ENCODE measurements at regions not wholly inside any gene's neighbourhood (a gene's known extent, or its start where the extent isn't known, plus 50 kb on each side); places are given as distances from the start of the nearest gene placed in this dataset.
"Not testable (repeated sequence)": the region's sequence is repeated elsewhere in the genome, so short reads cannot be mapped to it uniquely, and the experiment has no call there.

DNA sequence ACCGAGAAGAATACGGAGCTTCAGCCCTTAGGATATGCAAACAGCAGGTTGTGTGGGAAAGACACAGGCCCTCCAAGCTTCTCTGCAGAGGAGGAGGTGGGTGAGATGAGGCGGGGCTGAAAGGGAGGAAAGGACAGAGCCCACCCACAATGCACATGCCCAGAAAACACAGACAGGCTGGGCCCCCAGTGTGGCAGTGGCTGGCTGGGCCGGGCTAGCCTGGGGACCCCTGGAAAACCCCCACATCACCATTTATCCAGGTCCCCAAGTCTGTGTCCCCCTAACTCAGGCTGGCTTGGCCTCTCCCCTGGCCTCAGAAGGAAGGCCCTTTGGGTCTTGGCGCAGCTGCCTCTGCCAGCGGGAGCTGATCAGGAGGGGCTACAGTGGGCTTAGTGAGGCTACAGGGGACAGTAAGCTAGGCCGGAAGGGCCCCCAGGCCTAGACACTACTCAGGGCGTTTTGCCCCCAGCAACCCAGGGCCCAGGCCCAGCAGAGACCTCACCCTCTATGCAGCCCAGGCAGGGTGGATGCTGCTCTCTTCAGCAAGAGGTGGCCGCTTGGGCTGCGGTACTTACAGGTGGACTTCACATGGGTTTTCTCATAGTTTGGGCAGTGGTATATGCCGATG is 119.5 kb downstream of the TUBA3C start:
- no peak for DNase-seq

DNA sequence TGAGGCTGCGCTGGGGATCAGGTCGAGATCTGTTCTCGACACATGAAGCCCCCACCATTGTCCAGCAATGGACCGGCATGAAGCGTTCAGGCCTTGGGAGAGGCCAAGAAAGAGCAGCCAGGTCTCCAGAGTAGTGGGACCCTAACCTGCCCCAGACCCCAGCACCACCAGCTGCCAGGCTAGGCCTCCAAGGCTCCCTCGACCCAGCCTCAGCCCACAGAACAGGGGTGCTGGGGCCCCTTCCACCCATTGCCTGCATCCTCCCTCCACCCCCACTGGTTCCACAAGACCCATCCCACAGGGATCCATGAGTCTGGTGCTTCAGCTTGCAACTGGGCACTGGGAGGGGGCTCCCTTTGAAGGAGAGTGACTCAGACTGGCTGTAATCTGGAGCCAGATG is 120.3 kb downstream of the TUBA3C start:
- no peak for DNase-seq

DNA sequence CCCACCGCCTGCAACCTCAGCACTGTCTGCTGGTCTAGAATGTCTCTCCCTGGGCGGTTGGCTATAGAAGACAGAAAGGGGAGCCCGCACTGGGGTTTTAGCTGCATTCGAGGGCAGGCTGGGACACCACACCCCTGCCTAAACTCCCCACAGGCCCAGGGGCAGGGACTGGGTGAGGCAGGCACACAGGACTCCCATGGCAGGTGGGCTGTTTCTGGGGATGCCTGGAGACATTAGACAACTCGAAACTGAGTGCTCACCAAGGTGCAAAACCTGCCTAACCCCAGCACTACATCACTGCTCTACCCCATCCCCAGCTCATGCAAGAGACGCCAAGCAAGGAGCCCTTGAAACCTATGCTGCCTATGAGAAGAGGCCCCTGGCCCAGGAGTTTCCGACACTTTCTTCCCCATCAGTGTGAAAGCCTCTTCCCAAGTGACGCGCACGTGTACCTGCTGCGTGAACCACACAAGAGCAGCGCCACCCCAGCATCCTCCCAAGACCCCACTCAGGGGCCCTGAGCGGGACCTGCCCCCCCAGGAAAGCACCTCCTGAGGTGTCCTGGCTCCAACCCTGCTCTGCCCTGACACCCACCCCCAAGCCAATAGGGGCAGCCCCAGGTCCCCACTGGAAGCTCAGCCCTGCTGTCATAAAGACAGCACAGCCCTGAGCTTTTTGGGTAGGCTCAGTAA is 121.2 kb downstream of the TUBA3C start:
- no peak for DNase-seq

DNA sequence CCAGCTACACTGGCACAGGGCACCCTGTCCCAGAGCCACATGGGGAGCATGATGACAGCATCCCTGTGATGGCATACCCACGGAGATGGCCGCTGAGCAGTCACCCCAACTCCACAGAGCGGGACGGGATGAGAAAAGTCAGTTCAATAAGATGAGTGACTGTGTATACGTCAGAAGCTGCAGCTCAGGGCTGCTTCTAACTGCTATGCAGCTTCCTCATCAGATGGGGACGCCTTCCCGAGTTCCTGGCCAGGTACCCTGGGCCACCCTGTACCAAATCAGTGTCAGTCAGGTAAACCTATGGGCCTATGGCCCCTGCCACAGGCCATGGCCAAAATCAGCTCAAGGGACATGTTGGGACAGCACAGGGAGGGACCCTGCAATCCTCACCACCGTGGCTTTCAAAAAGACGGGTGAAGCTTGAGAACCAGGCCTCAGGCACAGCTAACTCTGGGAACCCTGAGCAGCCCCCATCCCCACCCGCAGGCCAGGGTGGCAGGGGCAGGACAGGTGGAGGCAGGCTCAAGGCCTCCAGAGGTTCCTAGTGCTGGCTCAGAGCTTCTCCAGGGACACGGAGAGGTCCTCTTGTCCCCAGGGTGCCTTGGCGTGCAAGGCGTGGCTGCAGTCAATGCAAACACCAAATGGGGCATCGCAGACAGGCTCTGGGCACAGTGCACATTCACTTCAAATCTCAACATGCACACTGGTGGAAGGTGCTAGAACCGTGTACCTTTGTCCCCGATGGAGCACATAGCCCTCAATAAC is 122.4 kb downstream of the TUBA3C start:
- DNase-seq: no peak

DNA sequence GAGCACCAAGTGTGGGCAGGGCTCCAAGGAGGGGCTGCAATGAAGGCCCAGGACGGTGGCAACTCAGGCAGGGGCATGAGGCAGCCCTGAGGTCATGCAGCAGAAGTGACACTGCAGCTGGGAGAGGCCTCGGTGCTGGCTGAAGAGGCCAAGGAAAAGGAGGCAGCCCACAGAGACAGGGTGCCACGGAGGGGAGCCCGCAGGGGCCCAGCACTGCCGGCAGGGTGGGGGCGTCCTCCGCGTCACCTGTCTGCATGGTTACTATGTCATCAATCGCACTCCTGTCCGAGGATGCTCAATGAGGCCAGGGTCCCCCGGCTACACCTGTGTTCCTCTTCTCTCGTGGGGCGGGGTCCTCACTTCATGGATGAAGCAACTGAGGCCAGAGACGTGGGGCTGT is 123.1 kb downstream of the TUBA3C start:
- no peak for DNase-seq

DNA sequence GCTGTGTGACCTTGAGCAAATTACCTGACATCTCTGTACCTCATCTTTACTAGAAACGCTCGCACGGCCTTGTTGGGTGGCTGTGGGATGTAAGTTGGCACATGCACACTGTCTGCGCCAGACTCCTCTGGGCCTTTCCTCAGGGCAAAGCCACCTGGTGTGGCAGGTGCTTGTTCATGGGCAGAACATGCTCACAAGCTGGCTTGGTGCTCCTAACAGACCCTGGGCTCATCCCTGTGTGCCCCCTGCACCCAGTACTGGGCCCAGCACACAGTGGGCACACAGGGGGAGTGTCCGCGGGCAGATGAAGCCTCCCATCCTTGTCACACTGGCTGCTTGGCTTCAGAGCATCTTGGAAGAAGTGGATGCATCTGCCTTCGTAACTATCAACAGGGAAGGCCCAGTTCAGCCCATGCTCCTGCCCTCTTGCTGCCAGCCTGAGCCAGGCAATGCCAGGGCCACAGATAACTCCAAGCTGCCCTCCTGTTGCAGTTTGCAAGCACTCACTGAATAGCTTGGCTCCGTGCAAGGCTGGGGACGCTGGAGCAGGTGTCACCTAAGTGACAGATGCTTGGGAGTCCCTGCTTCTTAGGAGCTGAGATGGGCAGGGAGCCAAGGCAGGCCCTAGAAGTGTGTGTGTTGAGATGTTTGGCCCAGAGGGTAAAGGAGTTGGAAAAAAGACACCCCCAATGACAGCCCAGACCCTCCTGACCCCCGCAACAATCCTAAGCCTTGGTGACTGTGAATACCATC is 123.9 kb downstream of the TUBA3C start:
- no peak for DNase-seq

DNA sequence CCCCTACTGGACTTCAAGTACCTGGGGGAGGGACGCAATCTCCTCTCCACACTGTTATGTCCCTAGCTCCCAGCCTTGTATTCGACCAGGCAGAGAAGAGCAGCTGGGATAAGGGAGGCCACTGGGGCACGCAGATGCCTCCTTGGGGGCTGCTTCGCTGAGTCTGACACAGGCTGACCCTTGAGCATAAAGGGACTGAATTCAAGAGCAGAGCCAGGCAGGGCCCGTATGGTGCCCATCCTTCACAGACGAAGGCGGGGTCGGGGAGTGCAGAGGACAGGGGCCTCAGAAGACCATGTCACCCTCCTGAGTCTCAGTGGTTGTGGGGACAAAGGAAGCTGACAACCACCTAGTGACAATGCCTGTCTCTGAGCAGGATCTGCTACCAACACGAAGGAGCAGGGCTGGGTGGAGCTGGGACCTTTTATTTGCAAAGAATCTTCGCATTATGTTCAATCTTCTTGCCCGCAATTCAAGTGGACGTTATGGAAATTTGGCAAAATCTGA is 124.6 kb downstream of the TUBA3C start:
- no peak for DNase-seq

DNA sequence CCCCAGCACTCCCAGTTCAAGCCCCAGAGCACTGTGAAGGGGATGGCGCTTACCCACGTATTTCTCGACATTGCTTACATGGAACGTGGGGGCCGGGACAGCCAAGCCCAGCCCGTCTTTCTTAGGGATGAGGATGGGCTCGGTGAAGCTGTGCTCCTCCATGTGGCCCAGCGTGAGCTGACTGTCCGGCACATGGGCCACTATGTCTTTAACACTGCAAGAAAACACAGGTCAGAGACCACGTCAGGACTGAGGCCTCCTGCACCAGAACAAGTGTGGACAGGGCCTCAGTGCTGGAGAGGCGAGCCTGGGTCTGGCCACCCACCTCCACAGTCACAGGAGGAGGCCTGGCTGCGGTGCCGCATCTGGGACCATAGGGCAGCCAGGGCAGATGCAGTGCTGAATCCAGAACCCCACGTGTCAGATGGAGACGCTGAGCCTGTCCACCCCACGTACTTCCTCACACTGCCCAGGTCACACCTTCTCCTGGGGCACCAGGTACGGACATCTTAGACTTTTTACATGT is 125.2 kb downstream of the TUBA3C start:
- no peak for DNase-seq

DNA sequence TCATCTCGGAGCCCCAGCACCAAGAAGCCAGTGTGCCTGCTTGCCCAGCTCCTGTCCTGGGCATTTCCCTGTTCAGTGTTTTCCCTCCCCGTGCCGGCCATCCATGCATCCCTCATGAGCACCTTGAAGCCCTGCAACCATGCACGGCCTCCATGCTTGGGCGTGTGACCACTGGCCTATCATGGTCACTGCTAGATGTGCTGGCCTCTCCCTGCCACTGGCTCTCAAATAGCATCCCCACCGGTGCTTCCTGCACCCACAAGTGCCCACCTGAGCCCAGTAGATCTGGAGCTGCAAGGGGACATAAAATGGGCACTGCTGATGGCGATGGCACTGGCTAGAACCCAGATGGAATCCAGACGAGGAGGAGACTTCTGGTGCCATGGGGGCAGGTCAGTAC is 126.0 kb downstream of the TUBA3C start:
- no peak for DNase-seq

DNA sequence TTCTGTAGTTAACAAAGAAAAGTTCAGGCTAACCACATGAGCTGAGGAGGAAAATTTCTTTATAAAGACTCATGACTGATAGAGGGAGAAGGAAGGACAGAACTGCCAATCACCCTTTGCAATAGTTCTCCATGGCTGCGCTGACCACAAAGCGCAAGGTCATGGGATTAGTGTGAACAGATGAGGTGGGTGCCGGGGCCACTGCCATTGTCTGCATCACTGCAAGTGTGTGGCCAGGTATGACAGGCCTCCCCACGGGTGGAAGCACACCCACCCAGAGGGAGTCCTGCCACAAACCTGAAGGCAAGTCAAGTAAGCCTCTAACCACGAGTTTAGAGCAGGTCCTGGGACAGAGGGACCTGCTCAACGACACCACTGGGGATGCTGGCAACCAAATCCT is 128.1 kb downstream of the TUBA3C start:
- DNase-seq: no peak

DNA sequence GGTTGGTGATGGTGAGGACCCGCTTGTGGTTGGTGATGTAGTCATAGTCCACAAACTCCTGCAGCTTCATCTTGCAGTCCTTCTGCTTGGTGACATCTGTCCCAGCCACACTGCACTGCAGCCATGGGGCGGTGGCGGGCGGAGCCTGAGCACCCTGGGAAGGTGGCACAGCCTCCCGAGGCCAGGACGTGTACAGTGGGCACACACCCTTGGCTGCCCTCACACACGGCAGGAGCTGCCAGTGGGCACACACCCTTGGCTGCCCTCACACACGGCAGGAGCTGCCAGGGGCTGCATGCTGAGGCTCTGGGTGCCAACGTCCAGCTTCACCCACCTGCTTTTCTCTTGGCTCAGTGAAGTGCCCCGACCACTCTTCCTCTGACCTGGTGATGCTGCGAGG is 128.7 kb downstream of the TUBA3C start:
- DNase-seq: no peak

DNA sequence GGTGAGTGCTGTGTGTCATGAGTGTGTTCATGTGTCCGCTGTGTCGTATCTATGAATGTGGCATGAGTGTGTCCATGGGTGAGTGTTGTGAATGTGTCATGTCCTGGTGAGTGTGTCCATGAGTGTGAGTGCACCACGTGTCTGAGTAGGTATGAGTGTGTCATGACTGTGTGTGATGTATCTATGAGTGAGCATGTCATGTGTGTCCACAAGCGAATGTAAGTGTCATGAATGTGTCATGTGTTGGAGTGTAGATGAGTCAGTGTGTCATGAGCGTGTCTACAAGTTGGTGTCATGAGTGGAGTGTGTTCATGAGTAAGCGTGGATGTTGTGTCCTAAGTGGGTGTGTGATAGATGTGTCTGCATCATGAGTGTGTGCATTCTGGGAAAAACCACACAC is 129.4 kb downstream of the TUBA3C start:
- no peak for DNase-seq

DNA sequence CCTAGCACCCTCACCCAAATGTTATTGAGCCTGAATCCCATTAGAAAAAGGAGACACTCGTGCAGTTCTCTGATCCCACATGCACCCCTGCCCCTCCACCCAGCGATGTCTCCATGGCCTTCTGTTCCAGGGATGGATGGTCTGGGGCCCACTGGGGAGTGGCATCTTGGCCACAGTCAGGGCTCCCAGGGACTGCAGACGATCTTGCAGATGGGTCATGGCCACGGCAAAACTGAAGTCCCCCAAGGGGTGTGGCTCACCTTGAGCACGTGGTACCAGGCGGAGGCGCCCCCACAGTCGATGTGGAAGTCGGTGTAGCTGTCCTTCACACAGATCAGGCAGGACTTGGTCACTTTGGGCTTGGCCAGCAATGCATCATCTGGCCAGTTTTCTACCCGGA is 130.7 kb downstream of the TUBA3C start:
- no peak for DNase-seq

DNA sequence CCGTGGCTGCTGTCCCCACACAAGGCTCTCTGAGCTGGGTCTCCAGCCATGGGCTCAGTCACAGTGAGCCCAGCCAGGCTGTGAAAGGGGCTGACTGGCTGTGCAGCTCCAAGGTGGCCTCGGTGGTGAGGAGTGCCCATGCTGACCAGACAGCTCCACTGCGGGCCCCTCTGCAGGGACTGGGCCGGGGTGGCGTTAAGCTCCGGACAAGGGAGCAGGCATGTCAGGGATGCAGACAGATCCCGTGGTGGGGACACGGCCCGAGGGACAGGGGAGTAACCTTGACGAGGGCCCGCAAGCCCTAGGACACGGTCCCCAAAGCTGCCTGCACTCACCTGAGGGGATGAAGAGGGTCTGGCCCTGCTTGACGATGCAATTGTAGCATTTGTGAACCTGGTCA is 132.0 kb downstream of the TUBA3C start:
- not testable (repeated sequence) for DNase-seq

DNA sequence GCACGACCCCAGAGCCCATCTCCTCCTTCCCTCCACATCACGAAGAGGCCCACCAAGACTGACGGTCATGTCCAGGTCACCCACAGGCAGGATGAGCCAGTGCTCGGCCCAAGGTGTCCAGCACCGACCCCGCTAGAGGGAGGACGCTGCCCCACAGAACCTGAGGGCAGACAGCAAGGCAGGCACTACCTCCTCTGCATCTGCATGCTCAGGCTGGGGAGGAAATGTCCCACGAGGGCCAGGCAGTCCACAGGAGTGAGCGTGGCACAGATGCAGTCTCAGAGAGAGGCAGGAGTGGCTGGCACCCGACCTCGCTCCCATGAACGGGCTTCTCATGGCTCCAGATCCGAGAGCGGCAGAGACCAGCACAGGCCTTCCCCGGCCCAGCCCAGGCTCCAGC is 133.2 kb downstream of the TUBA3C start:
- DNase-seq: no peak

DNA sequence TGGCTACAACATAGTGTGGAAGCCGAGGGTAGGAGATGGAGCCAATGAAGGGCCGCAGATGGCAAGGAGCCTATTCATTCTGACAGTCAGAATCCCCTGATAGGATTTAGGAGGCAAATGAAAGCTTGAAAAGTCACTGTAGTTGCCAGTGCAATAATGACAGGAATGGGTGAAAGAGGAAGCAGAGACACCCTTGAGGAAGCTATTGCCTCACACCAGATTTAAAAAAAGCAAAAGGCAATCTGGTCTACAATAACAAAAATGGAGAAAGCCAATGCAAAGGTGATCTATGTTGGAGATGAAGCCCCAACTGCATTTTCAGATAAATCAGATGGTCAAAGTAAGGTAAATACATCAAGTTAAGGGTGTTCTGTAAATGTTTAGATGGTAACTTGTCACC is 158.5 kb downstream of the TUBA3C start:
- DNase-seq: no peak

DNA sequence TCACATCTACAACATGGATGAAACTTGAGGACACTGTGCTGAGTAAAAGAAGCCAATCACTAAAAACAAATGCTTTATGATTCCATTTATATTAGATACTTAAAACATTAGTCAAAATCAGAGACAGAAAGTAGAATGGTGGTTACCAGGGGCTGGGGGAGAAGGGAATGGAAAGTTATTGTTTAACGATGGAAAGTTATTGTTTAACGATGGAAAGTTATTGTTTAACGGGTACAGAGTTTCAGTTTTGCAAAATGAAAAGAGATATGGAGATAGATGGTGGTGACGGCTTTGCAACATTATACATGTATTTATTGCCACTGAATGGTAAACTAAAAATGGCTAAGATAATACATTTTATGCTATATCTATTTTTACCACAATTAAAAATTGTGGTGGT is 160.6 kb downstream of the TUBA3C start:
- no peak for DNase-seq

DNA sequence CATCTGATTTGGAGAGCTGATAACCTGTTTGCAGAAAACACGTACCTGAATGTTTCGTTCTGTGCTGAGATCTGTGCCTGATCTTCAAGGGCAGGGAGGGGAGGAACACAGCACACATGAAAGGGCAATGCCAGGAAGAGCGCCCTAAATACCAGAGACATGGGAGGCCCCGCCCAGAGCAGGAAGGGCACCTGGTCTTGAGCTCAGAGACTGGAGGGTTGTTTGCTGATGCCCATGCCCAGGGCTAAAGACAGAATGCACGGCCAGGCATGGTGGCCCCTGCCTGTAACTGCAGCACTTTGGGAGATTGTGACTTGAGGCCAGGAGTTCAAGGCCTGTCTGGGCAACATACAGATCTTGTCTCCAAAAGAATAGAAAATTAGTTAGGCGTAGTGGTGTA is 183.2 kb downstream of the TUBA3C start:
- no peak for DNase-seq

DNA sequence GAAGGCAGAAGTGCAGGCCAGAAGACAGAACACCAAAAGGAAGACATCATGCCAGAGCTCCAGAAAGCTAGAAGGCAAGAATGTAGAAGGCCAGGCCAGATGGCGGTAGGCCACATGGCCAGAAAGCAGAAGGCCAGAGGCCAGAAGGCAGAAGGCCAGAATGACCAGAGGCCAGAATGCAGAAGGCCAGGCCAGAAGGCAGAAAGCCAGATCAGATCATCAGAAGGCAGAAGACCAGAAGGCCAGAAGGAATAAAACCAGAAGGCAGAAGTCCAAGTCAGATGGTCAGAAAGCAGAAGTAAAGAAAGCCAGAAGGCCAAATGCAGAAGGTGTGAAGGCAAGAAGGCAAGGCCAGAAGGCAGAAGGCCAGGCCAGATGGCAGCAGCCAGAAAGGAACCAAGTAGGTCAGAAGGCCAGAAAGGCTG is 185.0 kb downstream of the TUBA3C start:
- no peak for DNase-seq

DNA sequence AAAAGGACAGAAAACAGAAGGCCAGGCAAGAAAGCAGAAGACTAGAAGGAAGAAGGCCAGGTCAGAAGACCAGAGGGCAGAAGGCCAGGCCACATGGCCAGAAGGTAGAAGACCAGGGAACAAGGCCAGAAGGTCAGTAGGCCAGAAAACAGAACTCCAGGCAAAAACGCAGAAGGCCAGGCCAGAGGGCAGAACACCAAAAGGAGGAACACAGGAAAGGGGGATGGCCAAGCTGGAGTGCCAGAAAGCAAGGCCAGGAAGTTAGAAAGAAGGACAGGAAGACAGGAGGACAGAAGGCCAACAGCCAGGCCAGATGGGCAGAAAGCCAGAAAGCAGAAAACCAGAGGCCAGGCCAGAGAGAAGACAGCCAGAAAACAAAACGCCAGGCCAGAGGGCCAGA is 185.4 kb downstream of the TUBA3C start:
- no peak for DNase-seq

DNA sequence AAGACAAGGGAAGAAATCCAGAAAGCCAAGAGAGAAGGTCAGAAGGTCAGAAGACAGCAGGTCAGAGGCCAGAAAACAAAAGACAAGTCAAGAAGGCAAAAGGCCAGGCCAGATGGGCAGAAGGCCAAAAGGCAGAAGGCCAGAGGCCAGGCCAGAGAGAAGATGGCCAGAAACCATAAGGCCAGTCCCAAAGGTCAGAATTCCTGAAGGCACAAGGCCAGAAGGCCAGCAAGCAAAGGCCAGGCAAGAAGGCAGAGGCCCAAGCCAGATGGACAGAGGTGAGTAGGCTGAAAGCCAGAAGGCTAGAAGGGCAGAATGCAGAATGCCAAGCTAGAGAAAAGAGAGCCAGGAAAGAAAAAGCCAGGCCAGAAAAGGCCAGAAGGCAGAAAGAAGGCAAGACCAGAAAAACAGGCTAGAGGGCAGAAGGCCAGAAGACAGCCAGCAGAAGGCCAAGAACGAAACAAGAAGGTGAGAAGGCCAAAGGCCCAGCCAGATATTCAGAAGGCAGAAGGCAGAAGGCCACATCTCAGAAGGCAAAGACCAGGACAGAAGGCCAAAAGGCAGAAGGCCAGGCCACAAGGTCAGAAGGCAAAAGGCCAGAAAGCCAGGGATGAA is 186.3 kb downstream of the TUBA3C start:
- no peak for DNase-seq

DNA sequence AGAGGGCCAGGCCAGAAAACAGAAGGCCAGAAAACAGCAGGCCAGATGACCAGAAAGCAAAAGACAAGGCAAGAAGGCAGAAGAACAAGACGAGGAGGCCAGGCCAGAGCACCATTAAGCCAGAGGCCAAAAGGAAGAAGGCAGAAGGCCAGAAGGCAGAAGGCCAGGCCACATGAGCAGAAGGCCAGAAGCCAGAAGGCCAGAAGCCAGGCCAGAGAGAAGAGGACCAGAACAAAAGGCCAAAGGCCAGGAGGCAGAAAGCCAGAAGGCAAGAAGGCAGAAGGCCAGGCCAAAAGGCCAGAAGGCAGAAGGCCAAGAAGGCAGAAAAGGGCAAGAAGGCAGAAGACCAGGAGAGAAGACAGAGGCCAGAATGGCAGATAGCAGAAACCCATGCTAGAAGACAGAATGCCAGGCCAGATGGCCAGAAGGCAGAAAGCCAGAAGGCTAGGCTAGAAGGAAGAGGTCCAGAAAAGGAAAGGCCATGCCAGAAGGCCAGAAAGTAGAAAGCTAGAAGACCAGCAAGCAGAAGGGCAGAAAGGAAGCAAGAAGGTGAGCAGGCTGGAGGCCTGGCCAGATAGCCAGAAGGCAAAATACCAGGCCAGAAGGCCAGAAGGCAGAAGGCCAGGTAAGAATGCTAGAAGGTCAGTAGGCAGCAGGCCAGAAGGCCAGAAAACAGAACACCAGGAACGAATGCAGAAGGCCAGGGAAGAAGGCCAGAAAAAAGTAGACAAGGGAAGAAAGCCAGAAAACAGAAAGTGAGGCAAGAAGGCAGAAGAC is 187.6 kb downstream of the TUBA3C start:
- no peak for DNase-seq

Measured in activated CD4-positive, alpha-beta T cell treated with anti-CD3 and anti-CD28 coated beads for 4 hours (primary cell).